ENCODE measurements at regions not wholly inside any gene's neighbourhood (a gene's known extent, or its start where the extent isn't known, plus 50 kb on each side); places are given as distances from the start of the nearest gene placed in this dataset.

DNA sequence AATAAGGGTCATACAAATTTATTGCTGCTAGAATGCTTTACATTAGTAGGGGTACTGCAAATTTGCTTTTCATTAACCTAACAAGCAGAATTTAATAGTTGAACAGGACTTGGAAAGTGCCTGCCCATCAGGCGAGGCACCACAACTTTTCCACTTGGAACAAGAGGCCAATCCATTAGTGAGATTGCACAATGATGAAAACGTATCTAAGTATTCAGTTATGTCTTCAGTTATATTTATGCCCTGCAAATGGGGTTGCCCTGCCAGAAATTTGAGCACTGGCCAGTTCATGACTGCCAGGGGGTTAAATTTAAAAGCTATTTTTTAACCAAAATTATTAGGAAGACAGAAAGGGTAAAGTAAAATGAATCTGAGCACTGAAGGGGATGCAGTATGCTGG lies 111.1 kb upstream of the PALS2 start:
- TF ChIP-seq CTCF (optimal IDR thresholded peaks at IDR 0.05 in 1 of 3, IDR thresholded peaks at IDR 0.05 in 1 of 3, conservative IDR thresholded peaks at IDR 0.05 in 1 of 3; ENCODE audit: extremely low read depth in 1 of 3, insufficient read depth in 2 of 3, low read length in 3 of 3) = no peak
- TF ChIP-seq EZH2 (IDR thresholded peaks at IDR 0.05; ENCODE audit: low read length) = no peak

All from keratinocyte (primary cell).